ENCODE measurements at regions not wholly inside any gene's neighbourhood (a gene's known extent, or its start where the extent isn't known, plus 50 kb on each side); places are given as distances from the start of the nearest gene placed in this dataset.
"Not testable (repeated sequence)": the region's sequence is repeated elsewhere in the genome, so short reads cannot be mapped to it uniquely, and the experiment has no call there.

DNA sequence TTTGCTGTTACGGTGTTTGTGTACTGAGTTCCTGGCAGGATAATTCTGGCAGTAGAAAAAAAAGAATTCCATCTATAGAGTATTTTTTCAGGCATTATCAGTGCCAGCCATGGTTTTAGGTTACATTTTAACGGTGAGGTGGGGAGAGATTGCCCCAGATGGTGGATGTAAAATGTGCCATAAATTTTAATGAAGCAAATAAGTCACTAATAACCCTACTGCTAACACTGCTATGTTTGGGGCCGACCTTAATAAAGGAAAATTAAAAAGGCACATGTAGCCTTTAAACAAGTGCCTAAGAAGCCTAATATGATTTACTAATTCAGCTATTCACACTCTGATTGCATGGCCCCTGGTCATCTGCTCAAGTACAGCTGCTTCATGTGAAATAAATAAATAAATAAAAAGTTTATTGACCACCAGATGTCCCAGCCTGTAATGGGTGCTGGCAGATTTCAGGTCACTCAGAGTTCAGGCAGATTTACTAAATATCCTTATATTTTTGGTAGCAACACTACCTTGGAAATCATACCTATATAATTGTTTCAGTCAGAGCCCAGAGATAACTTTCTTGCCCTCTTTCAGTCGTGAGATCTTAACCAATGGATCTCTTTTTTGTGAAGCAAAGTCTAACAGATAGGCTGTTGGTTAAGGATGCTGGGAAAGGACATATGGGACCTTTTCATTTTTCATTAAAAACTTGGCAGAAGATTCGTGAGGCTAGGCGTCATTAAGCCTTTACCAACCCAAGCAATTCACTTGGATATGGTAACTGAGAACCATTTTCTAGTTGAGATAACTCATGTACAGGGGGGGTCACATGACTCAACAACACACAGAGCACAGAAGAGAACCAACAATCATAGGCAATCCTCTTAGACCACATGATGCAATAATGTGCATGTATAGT, 495.0 kb upstream of the NRSN1 start:
- DNase-seq = no peak

DNA sequence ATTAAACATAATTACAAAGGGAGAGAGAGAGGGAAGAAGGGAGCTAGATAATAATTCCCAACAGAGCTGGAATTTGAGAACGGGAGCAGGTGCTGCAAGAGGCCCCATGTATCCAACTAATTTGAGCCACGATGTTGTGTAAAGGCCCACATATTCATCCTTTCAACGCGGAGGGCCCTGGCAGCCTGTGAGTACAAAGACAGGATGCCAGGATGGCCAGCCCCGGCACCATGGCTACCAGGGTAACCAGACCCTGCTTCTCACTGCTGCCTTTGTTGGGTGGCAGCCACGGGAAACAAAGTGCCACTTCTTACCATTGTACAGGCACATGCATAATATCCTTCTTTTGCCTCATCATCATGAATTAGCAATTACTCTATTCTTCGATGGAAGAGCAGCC, 492.0 kb upstream of the NRSN1 start:
- DNase-seq = no peak

DNA sequence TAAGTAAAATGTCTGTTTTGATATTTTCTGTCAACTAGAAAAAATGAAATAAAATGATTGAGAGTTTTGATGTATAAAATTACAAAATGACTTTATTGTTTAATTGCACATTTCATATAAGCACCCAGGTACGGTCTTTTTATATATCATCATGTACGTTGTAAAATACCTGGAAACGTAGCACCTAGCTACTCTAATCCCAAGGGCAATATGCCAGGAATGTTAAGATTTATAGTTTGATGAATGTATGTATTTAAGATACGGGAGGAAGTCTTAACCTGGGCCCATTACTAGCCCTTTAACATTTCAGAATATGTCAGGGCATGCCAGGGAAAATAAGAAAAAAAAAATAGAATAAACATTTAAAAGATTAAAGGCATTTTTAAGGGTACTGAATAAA, 490.9 kb upstream of the NRSN1 start:
- no peak for DNase-seq

DNA sequence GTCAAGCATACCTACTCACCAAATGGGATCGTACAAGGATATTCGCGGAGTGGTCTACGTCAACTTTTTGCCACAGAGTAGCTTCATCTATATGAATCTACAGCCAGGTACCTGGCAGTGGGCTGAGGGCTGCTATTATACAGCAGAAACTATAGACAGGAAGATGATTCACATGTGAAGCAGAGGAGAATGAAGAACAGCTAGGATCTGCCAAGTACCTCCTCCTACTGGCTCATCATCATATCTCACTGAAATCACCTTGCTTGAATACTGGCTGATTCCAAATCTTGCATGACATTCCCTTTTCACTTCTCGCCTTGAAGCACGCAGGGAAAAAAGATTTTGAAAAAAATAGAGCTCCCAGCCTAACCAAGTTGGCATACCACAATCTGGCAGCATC, 488.7 kb upstream of the NRSN1 start:
- no peak for DNase-seq

DNA sequence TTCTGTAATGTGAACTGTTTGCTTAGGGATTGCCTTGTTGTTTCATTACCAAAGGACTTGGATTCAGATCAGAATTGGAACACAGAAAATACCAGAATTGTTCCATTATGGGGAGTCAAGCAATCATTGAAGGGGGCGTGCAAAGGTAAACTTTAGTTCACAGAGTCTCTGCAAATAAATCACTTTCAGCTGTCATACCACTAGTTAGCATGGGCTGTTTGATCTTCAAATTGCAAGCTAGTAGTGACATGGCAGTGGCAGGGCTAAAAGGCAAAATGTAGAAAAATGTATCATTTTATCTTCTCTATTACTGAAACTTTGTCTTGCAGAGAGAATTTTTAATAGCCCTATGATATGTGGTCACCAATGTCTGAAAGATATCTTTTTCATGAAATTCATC, 483.2 kb upstream of the NRSN1 start:
- no peak for DNase-seq

DNA sequence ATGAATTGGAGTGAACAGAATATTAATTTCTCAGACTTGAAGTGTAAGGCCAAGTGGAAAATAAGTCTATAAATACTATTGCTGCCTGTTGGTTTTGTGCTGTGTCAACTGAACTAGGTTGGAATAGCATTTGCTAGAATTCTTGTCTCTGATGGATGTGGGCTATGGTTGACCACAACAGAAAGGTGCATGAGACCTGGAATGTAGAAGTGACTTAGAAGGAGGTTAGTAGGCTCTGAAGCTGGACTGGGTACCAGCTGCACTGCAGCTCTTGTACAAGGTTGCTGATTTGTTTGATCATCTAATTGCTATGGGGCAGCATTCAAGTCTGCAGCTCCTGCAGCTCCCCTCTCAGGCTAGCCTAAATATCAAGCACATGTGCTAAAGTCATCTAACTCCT, 479.0 kb upstream of the NRSN1 start:
- DNase-seq = no peak

DNA sequence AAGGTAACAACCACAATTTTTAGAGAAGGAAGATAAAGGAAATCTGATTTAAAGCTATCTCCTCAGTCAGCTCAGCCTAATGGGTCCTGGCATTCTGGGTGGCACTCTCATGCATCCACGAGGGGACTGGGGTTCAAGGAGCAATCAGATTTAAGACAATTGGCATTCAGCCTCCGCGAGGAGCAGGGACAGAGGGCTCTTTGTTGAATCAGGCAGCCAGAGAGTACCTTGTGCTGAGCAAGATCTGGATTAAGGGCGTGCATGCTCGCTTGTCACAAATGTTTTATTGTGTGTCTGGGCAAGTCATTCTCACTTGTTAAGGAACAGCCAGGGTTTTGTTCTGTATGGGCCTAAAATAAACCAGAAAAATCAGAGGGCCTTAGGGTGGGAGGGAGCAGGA, 475.3 kb upstream of the NRSN1 start:
- no peak for DNase-seq

DNA sequence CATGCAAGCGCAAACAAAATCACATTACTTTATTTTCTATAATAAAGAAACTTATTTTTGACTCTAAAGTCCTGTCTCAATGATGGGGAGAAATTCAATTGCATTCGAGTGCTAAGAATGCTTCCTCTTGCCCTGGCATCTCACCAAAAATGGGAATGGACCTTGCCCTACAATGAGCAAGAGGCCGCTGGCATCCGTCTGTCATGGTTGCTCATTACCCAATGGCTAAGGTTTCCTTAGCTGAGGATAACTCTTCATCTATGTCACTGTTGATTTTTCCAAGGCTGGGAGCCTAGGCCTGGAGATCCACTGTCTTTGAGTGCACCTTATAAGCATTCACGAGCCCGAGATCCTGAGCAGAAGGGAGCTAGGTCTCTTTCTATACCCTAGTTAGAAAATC, 471.3 kb upstream of the NRSN1 start:
- DNase-seq = no peak

DNA sequence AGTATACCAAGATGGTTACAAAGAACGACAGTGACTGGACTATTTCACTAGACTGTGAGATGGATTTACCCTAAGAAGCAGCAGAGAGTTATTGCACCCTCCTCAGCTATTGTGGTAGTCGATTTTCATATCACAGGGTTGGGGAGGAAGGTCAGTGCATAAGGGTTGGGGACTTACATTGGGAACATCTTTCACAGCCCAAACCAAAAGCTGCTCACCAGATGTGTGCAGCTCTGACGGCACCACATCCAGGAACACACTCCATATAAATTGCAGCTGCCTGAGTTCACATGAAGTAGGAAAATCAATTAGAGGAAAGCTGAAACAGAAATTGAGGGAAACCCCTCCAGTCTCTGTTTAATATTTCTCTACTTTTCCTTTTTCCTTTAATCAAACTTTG, 470.5 kb upstream of the NRSN1 start:
- no peak for DNase-seq

DNA sequence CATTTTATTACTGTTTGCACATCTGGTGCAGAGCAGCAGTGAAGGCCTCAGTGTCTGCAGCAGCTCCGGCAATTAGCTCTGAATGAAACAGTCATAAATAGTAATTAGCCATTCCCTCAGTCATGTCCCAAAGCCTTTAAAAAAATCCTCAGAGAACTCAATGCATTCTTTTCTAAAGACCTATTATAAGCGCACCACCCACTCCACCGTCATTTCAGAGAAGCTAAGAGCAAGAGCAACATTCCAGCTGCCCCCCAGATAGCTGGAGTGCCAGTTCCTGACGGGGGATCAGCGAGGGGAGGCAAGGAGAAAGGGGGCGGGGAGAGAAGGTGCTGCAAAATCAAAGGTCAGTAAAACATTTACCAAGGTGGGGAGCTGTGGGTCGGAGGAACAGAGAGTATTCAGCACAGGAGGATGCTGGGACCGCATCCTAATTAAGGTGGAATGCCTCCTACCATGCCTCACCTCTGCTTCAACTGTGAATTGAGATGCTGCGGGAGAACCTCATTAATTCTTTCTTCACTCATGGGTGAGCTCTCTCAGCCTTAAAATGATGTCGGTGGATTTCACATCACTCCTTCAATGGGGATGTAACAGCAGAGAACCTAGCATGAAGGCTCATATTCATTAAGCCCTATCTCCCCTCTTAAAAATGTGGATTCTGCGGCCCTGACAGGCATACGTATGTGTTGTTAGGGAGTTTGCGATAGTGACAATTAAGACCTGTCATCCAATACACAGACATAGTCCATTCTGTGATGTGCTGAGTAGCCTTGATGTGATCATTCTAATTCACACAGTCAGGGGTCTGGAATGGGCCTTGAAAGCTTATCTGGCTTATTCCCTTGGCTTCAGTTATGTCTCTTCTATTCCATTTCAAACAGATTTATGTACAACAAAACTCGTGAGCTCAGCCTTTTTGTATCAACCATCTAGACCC, 469.5 kb upstream of the NRSN1 start:
- no peak for DNase-seq

DNA sequence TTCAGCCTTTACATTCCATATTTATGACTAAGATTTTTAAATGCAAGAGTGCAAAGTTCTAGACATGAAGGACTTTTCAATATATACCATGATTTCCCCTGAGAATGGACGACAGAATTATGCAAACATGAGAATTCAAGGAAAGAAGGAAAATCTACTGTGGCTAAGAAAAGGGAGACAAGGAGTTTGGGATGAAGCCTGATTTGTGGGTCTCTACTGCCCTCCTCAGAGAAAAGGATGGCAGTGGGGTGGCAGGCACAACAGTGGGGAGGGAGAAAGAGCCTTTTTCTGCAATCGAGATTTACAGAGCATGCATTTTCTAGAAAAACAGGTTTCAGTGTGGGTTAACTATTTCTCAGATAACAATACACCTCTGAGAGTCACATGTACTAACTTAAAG, 466.9 kb upstream of the NRSN1 start:
- no peak for DNase-seq

DNA sequence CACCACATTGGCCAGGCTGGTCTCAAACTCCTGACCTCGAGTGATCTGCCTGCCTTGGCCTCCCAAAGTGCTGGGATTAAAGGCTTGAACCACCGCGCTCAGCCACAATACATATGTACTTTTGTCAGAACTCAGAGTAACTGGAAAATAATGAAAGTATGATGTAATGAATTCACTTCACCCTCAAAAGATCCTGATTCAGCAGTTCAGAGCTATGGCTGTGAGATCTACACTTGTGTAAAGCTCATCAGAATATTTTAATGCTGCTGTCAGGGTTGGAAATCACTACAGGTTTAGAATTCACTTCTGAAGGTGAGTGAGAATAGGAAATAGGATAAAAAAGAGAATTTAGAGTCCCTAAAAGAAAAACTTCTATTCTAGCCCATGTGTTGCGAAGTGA, 464.5 kb upstream of the NRSN1 start:
- no peak for DNase-seq

DNA sequence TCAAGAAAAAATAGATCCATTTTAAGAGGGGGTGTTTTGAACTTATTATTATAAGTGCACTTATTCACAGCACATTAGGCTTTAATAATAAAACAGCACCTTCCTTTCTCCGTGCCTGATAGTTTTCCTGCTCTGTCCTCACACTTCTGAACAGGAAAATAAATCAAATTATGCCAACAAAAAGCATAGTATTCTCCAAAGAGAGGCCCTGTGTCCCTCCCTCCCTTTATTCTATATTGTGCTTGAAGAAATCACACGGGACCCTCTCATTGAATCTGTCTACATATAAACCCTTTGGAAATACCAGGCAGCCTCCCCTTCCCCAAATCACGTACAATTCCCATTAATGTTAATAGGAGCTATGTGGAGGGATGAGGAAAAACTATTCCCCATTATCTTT, 462.9 kb upstream of the NRSN1 start:
- DNase-seq = no peak

DNA sequence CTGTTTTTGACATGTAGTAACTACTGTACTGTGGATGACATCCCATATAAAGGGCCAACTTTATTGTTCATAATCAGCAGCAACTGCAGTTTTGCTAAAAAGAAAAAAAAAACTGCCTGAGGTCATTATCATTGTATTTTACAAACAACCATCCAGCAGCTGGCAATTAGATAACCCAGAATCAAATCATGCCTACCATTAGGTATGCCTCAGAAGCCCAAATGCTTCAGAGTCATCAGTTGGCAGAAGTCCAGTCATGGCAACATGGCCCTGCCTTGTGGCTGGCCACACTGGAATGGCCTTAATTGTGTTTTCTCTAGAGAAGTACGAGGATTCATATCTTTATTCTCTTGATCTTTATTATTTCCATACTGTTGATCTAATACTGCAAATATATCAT, 462.4 kb upstream of the NRSN1 start:
- DNase-seq = no peak

DNA sequence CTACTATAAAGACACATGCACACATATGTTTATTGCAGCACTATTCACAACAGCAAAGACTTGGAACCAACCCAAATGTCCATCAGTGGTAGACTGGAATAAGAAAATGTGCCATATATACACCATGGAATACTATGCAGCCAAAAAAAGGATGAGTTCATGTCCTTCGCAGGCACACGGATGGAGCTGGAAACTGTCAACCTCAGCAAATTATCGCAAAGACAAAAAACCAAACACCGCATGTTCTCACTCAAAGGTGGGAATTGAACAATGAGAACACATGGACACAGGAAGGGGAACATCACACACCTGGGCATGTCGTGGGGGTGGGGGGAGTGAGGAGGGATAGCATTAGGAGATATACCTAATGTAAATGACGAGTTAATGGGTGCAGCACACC, 460.1 kb upstream of the NRSN1 start:
- DNase-seq = not testable (repeated sequence)

DNA sequence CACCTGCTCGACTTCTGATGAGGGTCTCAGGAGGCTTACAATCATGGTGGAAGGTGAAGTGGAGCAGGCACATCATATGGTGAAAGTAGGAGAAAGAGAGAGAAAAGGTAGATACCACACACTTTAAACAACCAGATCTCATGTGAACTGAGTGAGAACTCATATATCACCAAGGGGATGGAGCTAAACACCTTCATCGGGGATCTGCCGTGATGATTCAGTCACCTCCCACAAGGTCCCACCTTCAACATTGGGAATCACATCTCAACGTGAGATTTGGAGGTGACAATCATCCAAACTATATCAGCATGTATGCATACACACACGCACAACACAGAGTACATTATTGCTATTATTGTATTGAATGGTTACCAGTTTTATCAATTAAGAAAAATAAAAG, 453.3 kb upstream of the NRSN1 start:
- no peak for DNase-seq

DNA sequence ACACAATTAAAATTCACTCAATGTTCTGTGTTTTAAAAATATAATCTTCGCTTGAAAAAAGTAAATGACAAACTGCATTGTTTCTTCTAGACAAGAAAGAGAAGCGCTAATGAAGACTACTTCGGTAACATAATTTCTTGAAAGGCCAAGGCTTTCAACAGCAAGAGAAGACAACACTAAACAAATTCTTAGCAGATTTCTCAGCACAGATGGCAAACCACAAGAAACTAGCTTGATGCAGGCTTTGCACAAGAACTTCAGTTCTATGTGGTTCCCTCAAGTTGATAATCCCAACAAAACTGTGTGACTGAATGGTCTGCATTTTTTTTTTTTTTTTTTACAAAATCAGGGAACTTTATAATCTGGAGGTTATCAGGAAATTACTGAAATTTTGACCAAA, 447.4 kb upstream of the NRSN1 start:
- DNase-seq = no peak

DNA sequence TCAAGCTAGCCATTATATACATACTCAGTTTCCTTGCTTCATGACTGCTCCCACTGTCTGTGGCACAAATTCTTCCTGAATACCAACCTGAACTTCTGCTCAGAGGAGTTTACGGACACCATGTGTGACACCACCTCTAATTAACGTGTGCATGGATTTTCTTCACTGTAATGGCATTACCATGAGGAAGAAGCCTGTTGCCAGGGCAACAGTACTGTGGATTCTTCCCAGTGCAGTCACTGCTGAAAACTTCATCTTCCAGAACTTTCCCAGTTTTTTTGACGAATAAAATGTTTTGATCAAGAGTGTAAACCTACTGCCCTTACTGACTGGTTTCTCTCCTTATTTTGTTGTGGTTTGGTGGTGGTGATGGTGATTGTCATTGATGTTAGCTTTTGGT, 444.3 kb upstream of the NRSN1 start:
- DNase-seq = no peak

DNA sequence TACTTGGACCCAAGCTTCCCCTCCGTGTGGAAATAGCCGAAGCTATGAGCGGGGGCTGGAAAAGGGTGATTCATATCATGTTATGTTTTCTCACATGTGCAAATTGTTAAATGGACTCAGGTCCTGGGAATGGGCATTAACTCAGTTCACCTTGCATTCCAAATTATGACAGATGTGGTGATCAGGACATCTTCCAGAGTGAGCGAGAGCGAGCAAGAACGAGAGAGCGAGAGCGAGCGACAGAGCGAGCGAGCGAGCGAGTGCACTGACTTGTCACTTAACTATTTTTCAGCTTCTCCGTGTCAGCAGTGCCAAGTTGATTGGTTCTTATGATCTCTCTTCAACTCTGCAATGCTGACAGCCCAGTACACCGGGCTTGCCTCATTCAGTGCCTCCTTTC, 437.4 kb upstream of the NRSN1 start:
- no peak for DNase-seq

DNA sequence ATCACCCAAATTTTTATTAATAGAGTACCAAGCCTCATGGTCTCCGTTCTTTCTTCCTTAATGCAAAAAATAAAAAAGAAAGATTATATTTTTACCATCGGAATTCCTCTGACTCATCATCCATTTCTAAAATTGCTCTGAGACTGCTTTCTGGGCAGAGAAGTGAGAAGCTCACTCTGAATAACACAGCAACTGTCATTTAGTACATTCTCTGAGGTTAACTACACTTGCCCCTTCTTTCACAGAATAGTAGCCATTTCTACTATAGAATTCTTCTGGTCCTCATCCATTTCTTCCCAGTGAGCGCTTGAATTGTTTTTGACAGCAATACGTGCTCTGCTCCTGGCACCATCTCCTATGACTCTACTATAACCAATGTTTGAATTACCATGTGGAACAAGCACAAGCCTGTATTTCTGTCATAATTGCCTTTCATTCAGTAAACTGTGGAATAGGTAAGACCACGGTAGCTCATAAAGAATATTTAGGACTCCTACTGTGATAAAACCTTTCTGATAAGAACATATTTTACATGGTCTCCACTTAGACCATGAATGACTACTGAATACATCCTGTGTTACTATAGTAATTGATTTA, 435.5 kb upstream of the NRSN1 start:
- DNase-seq = no peak

DNA sequence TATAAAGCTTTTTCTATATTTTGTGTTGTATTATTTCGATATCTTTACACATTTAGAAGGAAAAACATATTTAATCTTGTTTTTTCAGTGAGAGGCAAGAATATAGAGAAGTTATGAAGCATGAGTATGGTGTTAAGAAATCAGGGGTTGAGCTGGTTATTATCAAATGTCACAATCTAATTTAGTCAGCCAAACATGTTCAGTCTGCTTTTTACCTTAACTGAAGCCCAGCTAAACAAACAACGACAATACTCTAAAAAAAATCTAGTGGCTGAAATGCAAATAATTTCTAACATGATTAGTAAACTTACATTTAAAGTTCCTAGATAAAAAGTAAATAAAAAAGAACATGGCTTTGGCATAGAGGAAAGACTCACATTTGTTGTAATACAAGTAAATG, 433.8 kb upstream of the NRSN1 start:
- no peak for DNase-seq

DNA sequence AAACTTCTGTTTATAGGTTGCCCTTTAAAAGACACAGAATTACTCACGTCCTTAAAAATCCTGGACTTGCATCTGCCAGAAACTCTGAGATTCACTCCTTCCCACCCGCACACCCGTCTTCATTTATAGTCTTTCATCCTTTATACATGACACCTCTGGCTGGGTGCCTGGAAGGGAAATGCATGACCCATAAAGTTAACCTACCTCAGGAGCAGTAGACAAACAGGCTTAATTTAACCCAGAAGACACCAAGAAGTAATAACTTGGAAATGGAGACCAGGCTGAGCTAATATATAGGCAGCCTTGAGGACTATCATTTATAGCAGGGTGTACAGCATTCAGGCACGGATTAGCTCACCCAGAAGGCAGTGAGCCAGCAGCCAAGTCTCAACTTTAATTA, 429.0 kb upstream of the NRSN1 start:
- no peak for DNase-seq

DNA sequence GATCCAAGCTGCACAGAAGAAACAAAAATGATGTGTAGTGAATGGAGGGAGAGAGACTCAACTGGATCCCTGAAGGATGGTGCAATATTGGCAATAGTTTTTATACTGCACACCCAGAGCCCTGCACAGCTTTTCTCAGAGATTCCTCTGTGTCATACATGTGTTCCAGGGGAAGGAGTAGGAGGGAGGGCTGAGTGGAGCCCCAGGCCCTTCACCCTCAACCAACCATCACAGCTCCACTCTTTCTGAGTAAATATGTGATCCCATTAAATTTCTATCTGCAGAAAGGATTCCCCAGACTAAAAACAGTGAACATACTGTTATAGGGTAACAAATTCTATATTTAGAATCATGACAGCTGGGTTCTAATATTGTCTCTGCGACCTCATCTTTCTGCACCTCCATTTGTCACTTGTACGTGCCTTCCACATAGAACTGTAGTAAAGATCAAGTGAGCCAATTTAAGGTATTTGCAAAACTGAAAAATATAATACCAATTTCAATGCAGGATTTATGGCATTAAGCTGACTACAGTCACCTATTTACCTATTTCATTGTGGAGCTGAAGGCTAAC, 421.4 kb upstream of the NRSN1 start:
- DNase-seq = no peak

Measured in activated CD4-positive, alpha-beta T cell treated with anti-CD3 and anti-CD28 coated beads, Interleukin-10, Interleukin-2, amounts not matched to agents 100 ng/mL and 50 ng/mL, durations not matched to agents 16 hours and 8 hours (primary cell).